Choroid plexus epithelial cell (primary cell): ENCODE measurements at regions not wholly inside any gene's neighbourhood (a gene's known extent, or its start where the extent isn't known, plus 50 kb on each side); places are given as distances from the start of the nearest gene placed in this dataset.

Experiments used
- DNase-seq: peaks from one replicate; pipeline ENCODE4 v3.0.0-alpha.2; 2010; ENCODE audit warnings: low read depth
- H3K4me3 ChIP-seq: 2 replicates; pipeline ENCODE4 v1.5.1; 2011; ENCODE audit warnings: low read depth, mild to moderate bottlenecking, control low read depth, low read length, moderate library complexity
- CTCF ChIP-seq: conservative IDR thresholded peaks from 2 replicates; pipeline ENCODE4 v1.5.1; 2011; ENCODE audit warnings: low read depth, mild to moderate bottlenecking, control low read depth, inconsistent platforms, low read length, moderate library complexity

- no peak for TF ChIP-seq CTCF
- no peak overlapping the region for H3K4me3 ChIP-seq
- no peak for DNase-seq
Observed at GRCh38 chr12:127399451-127399850, 867.5 kb upstream of the TMEM132C start.

- peak; percentile 3 for DNase-seq
- no peak overlapping the region for H3K4me3 ChIP-seq
- TF ChIP-seq CTCF: no peak
Observed at GRCh38 chr12:127400221-127400620, 866.7 kb upstream of the TMEM132C start.

GRCh38 chr12:127401005-127401404 lies 866.0 kb upstream of the TMEM132C start:
- H3K4me3 ChIP-seq: no peak overlapping the region
- no peak for TF ChIP-seq CTCF
- DNase-seq: peak; percentile 32

- no peak for DNase-seq
- no peak overlapping the region for H3K4me3 ChIP-seq
- no peak for TF ChIP-seq CTCF
Observed at GRCh38 chr12:127401536-127401935, 865.4 kb upstream of the TMEM132C start.

- H3K4me3 ChIP-seq: no peak overlapping the region
- no peak for TF ChIP-seq CTCF
- DNase-seq: no peak
Observed at GRCh38 chr12:127411166-127411915, 855.6 kb upstream of the TMEM132C start.

- no peak for DNase-seq
- no peak overlapping the region for H3K4me3 ChIP-seq
- TF ChIP-seq CTCF: no peak
Observed at GRCh38 chr12:127411981-127412380, 855.0 kb upstream of the TMEM132C start.

- no peak overlapping the region for H3K4me3 ChIP-seq
- no peak for DNase-seq
- TF ChIP-seq CTCF: no peak
Observed at GRCh38 chr12:127412866-127413265, 854.1 kb upstream of the TMEM132C start.
